Kidney epithelial cell (primary cell): ENCODE measurements at regions not wholly inside any gene's neighbourhood (a gene's known extent, or its start where the extent isn't known, plus 50 kb on each side); places are given as distances from the start of the nearest gene placed in this dataset.

ENCODE experiments used
- DNase-seq: peaks from one replicate; pipeline ENCODE4 v3.0.0-alpha.2; 2010; ENCODE audit warnings: low read depth
- H3K27me3 ChIP-seq: 2 replicates; pipeline ENCODE4 v1.6.0; 2011; ENCODE audit warnings: low read length; ENCODE audit not compliant: control insufficient read depth, insufficient read depth
- H3K36me3 ChIP-seq: 2 replicates; pipeline ENCODE4 v1.5.1; 2011; ENCODE audit warnings: low read length; ENCODE audit not compliant: control insufficient read depth, insufficient read depth
- H3K4me3 ChIP-seq: 2 replicates; pipeline ENCODE4 v1.5.1; 2011; ENCODE audit warnings: low read depth, mild to moderate bottlenecking, control low read depth, low read length
- CTCF ChIP-seq: IDR thresholded peaks from 2 replicates; pipeline ENCODE4 v1.5.1; 2011; ENCODE audit warnings: mild to moderate bottlenecking, moderate library complexity, low read length, control low read depth, inconsistent platforms; ENCODE audit not compliant: insufficient read depth, poor library complexity, severe bottlenecking

DNA sequence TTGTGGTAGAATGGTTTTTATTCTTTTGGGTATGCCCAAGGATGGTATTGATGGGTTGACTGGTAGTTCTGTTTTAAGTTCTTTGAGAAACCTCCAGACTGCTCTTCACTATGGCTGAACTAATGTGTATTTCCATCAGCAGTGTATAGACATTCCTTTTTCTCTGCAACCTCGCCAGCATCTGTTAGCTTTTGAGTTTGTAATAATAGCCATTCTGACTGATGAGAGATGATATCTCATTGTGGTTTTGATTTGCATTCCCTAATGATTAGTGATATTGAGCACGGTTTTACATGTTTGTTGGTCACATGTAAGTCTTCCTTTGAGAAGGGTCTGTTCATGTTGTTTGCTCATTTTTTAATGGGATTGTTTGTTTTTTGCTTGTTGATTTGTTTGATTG is 1348.7 kb upstream of the NXPH2 start:
- H3K36me3 ChIP-seq: no peaks in the 10 kb centered on the region
- no peak for DNase-seq
- H3K27me3 ChIP-seq: no peaks in the 10 kb centered on the region
- no peak for TF ChIP-seq CTCF
- no peak overlapping the region for H3K4me3 ChIP-seq

DNA sequence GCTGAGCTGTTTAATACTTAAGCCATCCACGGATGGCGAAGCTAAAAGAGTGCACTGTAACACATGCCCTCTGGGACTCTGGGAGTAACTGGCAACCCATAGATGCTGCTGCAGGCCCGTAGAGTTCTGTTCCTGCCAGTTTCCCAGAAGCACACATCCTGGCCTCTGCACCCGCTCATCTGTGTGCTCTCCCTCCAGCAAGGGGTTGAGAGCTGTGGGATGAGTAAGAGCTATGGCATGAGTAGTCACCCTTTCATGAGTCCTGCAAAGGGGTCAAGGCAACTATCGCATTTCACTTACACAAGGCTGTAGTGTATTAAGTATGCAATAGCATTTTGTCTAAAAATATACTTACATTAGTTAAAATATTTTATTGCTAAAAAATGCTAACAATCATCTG is 1341.8 kb upstream of the NXPH2 start:
- H3K36me3 ChIP-seq: no peaks in the 10 kb centered on the region
- peak; percentile 38 for DNase-seq
- H3K4me3 ChIP-seq: no peak overlapping the region
- no peak for TF ChIP-seq CTCF
- H3K27me3 ChIP-seq: no peaks in the 10 kb centered on the region

- peak; percentile 79 for DNase-seq
- no peak for TF ChIP-seq CTCF
- H3K36me3 ChIP-seq: no peaks in the 10 kb centered on the region
- no peaks in the 10 kb centered on the region for H3K27me3 ChIP-seq
- no peak overlapping the region for H3K4me3 ChIP-seq
Measured at GRCh38 chr2:140117386-140117785, 1337.2 kb upstream of the NXPH2 start.

DNA sequence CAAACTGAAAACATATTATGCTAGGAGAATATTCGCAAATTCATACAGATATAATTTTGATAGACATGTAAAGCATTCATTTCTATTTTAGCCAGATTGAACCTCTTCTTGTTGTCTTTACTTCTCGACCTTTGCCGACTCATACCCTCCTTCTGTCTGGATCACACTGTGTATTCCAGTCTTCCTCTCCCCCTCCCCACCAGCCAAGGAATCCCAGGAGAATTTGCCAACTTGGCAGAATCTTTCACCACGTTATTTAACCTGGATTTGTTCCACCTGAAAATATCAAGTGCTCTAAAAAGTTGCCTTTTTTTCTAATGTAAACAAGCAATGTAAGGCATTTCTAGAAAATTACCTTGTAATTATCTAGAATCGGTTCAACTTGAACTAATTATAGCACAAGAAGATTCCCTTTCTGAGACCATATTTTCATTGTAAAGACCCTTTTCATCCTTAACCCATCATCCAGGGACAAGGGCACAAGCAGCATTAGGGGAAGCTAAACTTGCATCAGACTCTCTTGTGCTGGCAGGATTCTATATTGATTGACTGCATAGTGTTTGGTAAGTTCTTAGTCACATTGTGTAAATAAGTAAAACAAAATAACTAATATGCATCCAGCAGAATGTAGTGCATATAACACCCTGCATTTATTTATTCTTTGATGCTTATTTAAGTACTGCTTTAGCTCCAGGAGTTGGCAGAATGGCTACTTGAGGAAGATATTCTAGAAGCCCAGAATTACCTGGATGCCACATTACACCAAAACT is 1328.7 kb upstream of the NXPH2 start:
- no peak for TF ChIP-seq CTCF
- no peak overlapping the region for H3K4me3 ChIP-seq
- no peaks in the 10 kb centered on the region for H3K36me3 ChIP-seq
- no peak for DNase-seq
- no peaks in the 10 kb centered on the region for H3K27me3 ChIP-seq

- TF ChIP-seq CTCF: no peak
- Histone ChIP-seq H3K4me3 (no peak overlapping the region), H3K27me3 (no peaks in the 10 kb centered on the region), H3K36me3 (no peaks in the 10 kb centered on the region)
- no peak for DNase-seq
Measured at GRCh38 chr2:140091926-140092325, 1311.7 kb upstream of the NXPH2 start.

DNA sequence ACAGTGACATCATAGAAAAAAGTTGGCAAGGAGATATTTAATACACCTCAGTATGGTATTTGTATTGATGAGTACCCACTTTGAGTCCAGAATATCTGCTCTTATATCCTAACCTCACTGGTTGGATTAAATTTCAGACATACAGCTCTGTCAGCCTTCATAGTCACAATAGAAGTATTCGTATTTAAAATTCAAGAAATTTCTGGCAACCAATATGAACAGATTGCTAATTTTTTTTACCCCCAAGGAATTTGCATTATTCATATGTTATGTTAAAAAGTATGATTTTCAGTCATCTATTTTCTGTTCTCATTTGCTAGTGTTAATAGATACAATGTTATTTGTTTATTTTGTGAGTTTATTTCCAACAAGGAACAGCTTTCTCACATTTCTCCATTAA is 1306.8 kb upstream of the NXPH2 start:
- Histone ChIP-seq H3K36me3 (no peaks in the 10 kb centered on the region), H3K27me3 (no peaks in the 10 kb centered on the region), H3K4me3 (no peak overlapping the region)
- DNase-seq: no peak
- no peak for TF ChIP-seq CTCF
